Fibroblast of peridontal ligament (primary cell): ENCODE measurements at regions not wholly inside any gene's neighbourhood (a gene's known extent, or its start where the extent isn't known, plus 50 kb on each side); places are given as distances from the start of the nearest gene placed in this dataset.
"Not testable (repeated sequence)": the region's sequence is repeated elsewhere in the genome, so short reads cannot be mapped to it uniquely, and the experiment has no call there.

Experiments
- DNase-seq: peaks from one replicate; pipeline ENCODE4 v3.0.0-alpha.2; 2010; ENCODE audit errors: extremely low read depth

- DNase-seq: no peak
Measured at GRCh38 chr7:49481075-49481474, 292.4 kb upstream of the VWC2 start.

- DNase-seq: no peak
Measured at GRCh38 chr7:49483142-49483541, 290.3 kb upstream of the VWC2 start.

GRCh38 chr7:49486974-49487829, 286.2 kb upstream of the VWC2 start:
- no peak for DNase-seq

- DNase-seq: no peak
Measured at GRCh38 chr7:49487830-49488140, 285.7 kb upstream of the VWC2 start.

GRCh38 chr7:49488573-49488972, 284.9 kb upstream of the VWC2 start:
- DNase-seq: no peak

- DNase-seq: no peak
Measured at GRCh38 chr7:49497471-49497870, 276.0 kb upstream of the VWC2 start.

- DNase-seq: no peak
Measured at GRCh38 chr7:49500741-49501140, 272.7 kb upstream of the VWC2 start.

GRCh38 chr7:49507206-49507605, 266.2 kb upstream of the VWC2 start:
- DNase-seq: not testable (repeated sequence)

GRCh38 chr7:49513911-49514310, 259.5 kb upstream of the VWC2 start:
- DNase-seq: no peak

- no peak for DNase-seq
Measured at GRCh38 chr7:49520951-49521350, 252.5 kb upstream of the VWC2 start.

GRCh38 chr7:49522111-49522510, 251.3 kb upstream of the VWC2 start:
- no peak for DNase-seq

- DNase-seq: no peak
Measured at GRCh38 chr7:49523870-49524269, 249.6 kb upstream of the VWC2 start.

GRCh38 chr7:49527182-49527581, 246.3 kb upstream of the VWC2 start:
- DNase-seq: no peak

GRCh38 chr7:49530481-49530880, 243.0 kb upstream of the VWC2 start:
- no peak for DNase-seq

GRCh38 chr7:49563693-49564378, 209.6 kb upstream of the VWC2 start:
- no peak for DNase-seq

- DNase-seq: no peak
Measured at GRCh38 chr7:49564379-49564714, 209.1 kb upstream of the VWC2 start.

GRCh38 chr7:49577576-49577975, 195.9 kb upstream of the VWC2 start:
- no peak for DNase-seq

GRCh38 chr7:49579408-49579807, 194.0 kb upstream of the VWC2 start:
- no peak for DNase-seq

GRCh38 chr7:49580000-49580399, 193.4 kb upstream of the VWC2 start:
- no peak for DNase-seq

GRCh38 chr7:49580761-49581160, 192.7 kb upstream of the VWC2 start:
- no peak for DNase-seq

- DNase-seq: no peak
Measured at GRCh38 chr7:49583440-49583839, 190.0 kb upstream of the VWC2 start.

GRCh38 chr7:49596701-49597491, 176.5 kb upstream of the VWC2 start:
- no peak for DNase-seq

GRCh38 chr7:49597805-49598204, 175.6 kb upstream of the VWC2 start:
- DNase-seq: no peak
